A204.1 (cell line): ENCODE measurements at regions not wholly inside any gene's neighbourhood (a gene's known extent, or its start where the extent isn't known, plus 50 kb on each side); places are given as distances from the start of the nearest gene placed in this dataset.

ENCODE experiments used
- FAIRE-seq: peaks from 2 replicates; lab custom pipeline; 2012; peaks lifted over from hg19 to GRCh38; lab: Jason Lieb, UNC

DNA sequence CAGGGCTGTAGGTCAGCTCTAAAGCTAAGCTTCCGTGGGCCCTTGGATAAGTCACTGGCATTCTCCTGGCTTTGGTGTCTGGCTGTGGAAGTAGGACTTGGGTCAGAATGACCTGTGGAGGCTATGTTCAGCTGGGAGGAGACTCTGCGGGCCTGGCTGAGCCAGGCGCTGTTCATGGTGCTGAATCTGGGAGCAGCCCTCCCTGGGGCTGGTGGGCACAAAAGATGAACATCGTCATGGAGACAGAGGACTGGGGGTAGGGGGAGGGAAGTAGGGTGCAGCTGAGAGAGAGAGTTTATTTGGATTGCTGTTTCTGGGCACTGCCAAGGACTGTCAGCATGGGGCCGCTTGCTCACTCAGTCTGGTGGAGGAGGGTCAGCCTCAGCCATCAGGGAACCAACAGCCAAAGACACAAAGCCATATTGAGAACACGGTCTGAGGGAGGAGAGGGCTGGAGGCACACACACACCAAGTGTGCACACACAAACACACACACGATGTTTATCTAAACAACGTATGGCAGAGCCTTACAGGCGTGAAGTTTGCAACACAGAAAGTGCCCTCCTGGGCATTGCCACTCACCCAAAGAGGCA lies 120.7 kb upstream of the LINGO1 start:
- no peak for FAIRE-seq

DNA sequence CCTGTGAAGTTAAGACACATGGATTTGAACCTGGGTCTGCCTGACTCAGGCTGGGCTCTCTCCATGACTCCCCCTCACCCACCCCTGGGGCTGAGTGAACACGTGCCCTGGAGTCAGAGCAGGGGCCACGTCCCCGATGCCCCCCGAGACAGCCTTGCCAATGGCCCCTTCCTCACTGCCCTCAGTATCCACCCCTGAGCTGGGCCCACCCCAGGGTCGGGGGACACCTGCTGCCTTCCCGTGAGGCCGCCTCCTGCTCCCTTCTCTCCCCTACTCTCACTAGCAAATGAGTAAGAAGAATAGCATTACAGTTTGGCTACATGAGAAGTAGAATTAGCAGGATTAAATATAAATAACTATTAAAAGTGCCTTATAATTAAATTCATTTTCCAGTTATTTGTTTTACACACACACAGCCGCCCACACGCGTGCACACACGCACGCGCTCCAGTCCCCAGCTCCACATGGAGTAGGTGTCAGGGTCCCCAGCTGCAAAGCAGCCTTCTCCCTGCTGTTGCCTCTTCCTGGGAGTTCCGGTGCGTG lies 117.4 kb upstream of the LINGO1 start:
- no peak for FAIRE-seq

- no peak for FAIRE-seq
Measured at GRCh38 chr15:77749236-77749997, 116.7 kb upstream of the LINGO1 start.

GRCh38 chr15:77748078-77749064 lies 115.7 kb upstream of the LINGO1 start:
- no peak for FAIRE-seq

DNA sequence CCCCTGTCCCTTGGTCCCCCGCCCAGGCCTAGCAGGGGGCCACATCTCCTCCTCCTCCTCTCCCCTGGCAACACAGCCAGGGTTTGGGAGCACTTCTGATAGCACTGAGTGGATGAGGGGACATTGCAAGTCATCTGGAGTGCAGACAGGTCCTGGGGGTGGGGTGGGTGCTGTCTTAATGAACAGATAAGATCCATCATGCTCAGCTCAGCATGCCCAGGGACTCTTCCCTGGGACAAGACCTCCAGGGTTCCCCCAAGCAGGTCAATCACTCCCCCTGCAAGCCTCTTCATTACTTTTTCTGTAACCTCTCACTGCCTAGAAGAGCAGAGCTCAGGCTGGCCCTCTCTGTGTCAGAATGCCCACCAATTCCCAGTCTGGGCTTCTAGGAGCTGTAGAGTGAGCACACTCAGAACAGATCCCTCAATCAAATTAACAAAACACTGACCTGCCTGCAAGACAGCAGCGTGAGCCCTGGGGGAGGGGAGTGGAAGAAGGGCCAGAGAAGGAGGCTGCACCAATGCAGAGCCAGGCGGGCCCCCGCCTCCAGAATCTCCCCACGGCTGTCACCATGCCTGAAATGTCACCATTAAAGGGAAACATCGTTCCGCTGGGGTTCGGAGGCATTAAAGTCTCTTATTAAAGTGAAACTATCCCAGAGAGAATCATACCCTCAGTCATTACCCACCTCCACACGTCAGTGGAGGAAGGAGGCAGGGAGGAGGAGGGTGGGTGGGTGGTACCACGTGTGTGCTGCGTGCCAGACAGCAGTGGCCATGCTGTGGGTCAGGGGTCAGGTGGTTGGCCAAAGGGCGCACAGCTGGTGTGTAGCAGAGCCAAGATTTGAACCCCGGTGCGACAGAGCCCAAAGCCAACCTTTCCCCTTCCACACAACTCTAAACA lies 114.7 kb upstream of the LINGO1 start:
- no peak for FAIRE-seq

DNA sequence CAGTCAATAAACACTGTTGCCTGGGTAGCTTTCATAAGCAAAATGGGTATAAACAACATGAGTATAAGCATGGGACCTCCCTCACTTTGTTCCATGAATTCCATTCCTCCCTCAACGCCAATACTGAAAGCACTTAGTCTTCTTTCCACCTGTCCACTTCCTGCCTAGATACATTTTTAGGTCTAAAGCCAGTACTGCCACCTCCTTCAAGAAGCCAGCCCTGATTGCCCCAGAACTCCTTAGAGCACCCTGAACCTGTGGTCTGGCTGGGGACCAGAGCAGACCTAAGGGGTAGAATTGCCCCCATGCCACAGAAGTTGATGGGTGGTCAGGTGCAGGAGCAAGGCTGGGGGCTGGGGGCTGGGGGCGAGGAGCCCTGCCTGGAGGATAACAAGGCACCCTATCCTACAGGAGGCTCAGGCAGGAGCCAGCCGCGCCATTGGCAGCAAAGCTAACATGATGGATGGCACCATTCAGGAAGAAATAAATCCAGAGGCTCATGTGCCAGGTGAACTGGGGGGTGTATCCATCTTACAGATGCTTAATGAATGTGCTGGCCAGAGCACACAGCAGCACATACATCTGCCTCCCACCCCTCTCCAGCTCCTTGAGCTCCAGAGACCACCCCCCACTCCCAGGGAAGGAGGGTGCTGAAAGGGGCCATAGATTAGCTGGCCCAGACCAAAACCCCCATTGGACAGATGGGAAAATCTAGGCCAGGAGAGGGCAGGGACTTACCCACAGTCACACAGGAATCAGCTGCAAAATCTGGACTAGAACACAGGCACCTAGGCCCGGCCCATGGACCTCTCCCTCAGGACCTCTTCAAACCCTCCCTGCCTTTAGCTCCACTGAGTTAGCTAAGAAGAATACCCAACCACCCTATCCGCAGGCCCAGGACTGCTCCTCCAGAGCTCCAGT lies 113.8 kb upstream of the LINGO1 start:
- FAIRE-seq, result no peak

DNA sequence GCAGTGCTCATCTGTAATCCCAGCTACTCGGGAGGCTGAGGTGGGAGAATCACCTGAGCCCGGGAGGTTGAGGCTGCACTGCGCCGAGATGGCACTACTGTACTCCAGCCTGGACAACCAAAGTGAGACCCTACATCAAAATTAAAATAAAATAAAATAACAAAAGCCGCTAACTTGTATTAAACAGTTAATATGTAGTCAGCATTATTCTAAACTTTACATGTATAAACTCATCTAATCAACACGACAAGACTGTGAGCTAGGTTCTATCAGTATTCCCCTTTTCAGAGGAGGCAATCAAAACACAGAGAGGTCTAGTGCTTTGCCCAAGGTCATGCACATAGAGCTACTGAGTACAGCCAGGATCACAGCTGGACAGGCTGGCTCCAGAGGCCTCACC lies 111.7 kb upstream of the LINGO1 start:
- FAIRE-seq, result no peak

DNA sequence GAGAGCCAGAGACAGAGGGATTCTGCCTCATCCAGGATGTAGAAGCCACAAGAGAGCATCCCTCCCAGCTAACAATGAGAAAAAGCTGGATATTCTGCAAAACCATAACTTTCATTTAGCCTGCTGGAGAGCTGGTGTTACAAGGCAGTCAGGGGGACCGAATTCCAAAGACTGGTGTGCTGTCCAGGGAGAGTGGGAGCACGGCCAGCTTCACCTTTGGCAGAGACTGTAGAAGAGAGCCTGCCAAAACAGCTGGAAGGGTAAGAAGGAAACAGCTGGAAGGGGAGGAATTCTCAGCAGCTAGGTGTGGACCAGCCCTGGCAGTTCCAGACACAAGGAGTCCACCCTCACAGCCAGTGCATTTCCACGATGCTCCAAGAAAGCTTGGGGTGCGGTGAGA lies 109.9 kb upstream of the LINGO1 start:
- no peak for FAIRE-seq

- FAIRE-seq, result no peak
Measured at GRCh38 chr15:77742127-77742526, 109.4 kb upstream of the LINGO1 start.

GRCh38 chr15:77741106-77741505 lies 108.4 kb upstream of the LINGO1 start:
- no peak for FAIRE-seq

GRCh38 chr15:77739591-77740378 lies 107.1 kb upstream of the LINGO1 start:
- FAIRE-seq, result no peak

DNA sequence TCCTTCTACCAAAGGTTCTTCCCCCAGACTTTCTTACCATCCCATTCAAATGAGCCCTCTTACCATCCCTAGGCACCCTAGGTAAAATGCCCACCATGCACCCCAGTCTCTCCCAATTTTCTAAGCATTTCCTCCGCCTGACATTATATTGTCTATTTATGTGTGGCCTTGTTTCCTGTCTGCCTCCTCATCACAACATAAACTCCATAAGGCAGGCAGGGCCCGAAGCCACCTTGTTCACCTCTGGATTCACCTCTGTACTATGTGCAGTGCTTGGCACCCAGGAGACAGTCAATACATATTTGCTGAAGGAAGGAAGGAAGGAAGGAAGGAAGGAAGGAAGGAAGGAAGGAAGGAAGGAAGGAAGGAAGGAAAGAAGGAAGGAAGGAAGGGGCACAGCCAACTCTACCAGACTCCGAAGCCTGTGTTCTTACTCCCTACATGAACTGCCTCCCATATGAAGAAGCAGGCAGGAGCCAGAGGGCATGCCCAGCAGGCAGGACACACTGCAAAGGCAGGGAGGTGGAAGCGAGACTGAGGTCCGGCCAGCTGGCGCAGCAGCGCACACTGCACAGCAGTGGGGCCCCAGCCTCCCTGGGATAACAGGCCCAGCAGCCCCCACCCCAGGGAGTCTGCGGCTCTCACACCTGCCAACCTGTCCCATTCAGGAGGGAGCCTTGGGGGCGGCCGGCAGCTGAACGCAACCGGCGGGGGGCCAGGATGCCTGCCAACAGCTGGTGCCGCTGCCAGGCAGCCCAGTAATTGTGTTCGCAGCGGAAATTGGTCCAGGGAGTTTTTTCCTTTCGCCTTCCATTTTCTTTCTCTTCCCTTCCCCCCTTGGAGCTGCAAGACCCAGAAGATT lies 106.0 kb upstream of the LINGO1 start:
- FAIRE-seq, result no peak

DNA sequence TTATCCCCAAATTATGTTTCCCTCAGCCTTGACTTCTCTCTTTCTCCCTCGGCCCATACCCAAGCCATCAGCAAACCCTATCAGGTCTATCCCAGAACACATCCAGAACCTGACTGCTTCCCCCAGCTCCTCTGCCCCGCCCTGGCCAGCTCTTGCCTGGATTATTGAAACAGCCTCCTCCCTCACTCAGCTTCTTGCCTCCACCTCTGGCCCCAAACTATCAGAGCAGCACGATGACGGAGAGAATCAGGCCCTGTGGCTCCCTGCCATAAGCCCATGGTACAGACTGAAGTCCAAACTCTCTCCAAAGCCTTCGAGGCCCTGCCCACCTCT lies 105.3 kb upstream of the LINGO1 start:
- FAIRE-seq, result no peak

- no peak for FAIRE-seq
Measured at GRCh38 chr15:77737238-77738037, 104.7 kb upstream of the LINGO1 start.

- no peak for FAIRE-seq
Measured at GRCh38 chr15:77734306-77734705, 101.6 kb upstream of the LINGO1 start.

DNA sequence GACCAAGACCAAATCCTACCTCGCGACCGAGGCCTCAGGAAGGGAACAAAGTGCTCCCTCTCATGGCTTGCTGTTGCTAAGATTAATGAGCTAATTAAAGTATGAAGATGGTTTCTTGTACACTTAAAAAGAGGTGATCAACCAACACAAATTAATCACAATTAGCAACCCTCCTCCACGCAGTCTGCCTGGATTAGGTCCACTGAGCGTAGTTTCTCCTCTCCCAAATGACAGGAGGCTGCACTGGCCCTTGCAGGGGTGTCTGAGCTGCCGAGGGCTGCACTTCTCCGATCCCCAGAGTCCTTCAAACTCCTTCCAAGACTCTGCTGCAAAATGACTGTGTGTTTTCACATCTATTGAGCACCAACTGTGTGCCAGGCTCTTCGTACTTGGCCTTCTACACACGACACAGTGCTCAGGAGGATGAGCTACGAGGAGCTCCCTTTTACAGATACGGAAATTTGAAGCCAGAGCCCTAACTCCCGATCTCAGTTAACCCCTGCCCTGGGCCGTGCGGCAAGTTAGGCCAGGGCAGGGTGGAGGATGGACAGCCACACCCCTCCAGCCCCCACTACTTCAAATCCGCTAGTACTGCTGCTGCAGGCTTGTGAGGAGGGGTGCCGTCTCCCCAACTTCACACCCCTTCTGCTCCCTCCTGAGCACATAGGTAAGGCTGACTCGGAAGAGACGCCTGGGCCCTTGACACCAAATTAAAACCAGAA lies 101.0 kb upstream of the LINGO1 start:
- no peak for FAIRE-seq
